D721Med (cell line): ENCODE measurements at regions not wholly inside any gene's neighbourhood (a gene's known extent, or its start where the extent isn't known, plus 50 kb on each side); places are given as distances from the start of the nearest gene placed in this dataset.

Experiments used
- DNase-seq: peaks from one replicate; pipeline ENCODE4 v3.0.0; 2011; ENCODE audit warnings: low spot score; ENCODE audit not compliant: insufficient read length
- FAIRE-seq: peaks from 2 replicates; lab custom pipeline; 2011; peaks lifted over from hg19 to GRCh38; lab: Jason Lieb, UNC
- TF ChIP-seq, protein P1 (sequence below): IDR thresholded peaks from 2 replicates; pipeline ENCODE4 v1.5.1; 2012; ENCODE audit warnings: mild to moderate bottlenecking, control low read depth; ENCODE audit not compliant: insufficient read depth; ENCODE audit errors: missing control alignments

- TF ChIP-seq, protein P1, sequence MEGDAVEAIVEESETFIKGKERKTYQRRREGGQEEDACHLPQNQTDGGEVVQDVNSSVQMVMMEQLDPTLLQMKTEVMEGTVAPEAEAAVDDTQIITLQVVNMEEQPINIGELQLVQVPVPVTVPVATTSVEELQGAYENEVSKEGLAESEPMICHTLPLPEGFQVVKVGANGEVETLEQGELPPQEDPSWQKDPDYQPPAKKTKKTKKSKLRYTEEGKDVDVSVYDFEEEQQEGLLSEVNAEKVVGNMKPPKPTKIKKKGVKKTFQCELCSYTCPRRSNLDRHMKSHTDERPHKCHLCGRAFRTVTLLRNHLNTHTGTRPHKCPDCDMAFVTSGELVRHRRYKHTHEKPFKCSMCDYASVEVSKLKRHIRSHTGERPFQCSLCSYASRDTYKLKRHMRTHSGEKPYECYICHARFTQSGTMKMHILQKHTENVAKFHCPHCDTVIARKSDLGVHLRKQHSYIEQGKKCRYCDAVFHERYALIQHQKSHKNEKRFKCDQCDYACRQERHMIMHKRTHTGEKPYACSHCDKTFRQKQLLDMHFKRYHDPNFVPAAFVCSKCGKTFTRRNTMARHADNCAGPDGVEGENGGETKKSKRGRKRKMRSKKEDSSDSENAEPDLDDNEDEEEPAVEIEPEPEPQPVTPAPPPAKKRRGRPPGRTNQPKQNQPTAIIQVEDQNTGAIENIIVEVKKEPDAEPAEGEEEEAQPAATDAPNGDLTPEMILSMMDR, result no peak
- FAIRE-seq (no peak), DNase-seq (no peak)
These were observed 96.9 kb upstream of the SGIP1 start for GRCh38 chr1:66437136-66437401.

- DNase-seq (no peak), FAIRE-seq (no peak)
- TF ChIP-seq, protein P1, result no peak
These were observed 95.9 kb upstream of the SGIP1 start for GRCh38 chr1:66438062-66438461.

DNA sequence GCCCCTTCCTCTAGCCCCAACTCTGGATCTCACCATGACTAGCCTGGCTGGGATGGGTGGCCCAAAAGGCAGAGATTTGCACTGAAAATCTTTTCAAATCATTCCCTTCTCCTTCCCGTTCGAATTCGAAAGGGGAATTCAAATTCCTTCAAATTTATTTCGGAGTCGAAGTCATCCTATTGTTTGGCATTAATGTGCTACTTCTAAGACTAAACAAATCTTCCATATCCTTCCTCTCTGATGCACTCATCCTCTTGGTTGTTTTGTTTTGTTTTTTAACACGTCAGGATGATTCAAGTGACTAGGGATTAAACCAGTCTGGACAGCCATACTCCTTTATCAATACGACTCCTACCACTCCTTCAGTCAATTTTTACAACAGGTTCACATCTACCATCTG, 95.5 kb upstream of the SGIP1 start:
- TF ChIP-seq, protein P1, result no peak
- FAIRE-seq (no peak), DNase-seq (no peak)

DNA sequence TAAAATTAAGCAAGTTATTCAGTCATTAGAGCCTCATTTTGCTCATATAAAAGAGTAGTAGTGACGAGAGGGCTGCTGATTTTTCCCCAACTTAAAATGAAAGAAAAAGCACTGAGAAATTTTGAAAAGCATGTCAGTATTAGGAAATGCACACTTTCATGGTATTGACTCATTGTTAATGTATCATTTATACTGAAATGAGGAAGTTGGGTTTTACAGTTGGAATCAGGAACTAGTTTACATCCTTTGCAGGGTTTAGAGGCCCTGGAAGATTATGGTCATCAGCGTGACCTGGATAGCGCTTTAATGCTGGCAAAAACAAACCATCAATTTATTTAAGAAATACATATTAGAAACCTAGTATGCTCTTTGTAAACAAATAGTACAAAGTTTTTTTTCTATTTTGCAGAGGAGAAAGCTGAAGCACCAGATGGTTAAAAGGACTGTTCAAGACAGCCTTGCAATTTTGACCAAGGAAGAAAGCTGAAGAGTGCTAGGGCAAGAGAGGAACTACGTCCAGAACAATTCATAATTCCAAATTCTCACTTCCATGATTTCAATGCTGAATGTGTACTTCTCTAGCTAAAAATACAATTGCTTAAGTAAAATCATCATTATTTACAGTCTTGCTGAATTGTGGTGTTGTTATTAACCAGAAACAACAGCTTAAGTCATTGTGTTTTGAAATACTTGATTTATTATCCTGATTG, 94.8 kb upstream of the SGIP1 start:
- FAIRE-seq, result no peak
- DNase-seq, result no peak
- TF ChIP-seq, protein P1, result no peak

GRCh38 chr1:66443793-66444192, 90.2 kb upstream of the SGIP1 start:
- FAIRE-seq, result no peak
- TF ChIP-seq, protein P1, result no peak
- no peak for DNase-seq

- DNase-seq (no peak), FAIRE-seq (no peak)
- TF ChIP-seq, protein P1, result no peak
These were observed 89.3 kb upstream of the SGIP1 start for GRCh38 chr1:66444438-66445265.
